Activated naive CD4-positive, alpha-beta T cell treated with anti-CD3 and anti-CD28 coated beads, Interleukin-2, amount 50 U/mL, for 72 hours (primary cell): ENCODE measurements at regions not wholly inside any gene's neighbourhood (a gene's known extent, or its start where the extent isn't known, plus 50 kb on each side); places are given as distances from the start of the nearest gene placed in this dataset.
"Not testable (repeated sequence)": the region's sequence is repeated elsewhere in the genome, so short reads cannot be mapped to it uniquely, and the experiment has no call there.

ENCODE experiments used
- ATAC-seq, 2 donors: fragments of 150-1000 bp; cut with Tn5 transposase; 2 replicates each; pipeline ENCODE4 v1.10.0; 2021; ENCODE audit warnings: mild to moderate bottlenecking in 2 of 2, moderate library complexity in 2 of 2
- DNase-seq, 2 donors: peaks; one replicate each; pipeline ENCODE4 v3.0.0; 2021 to 2022; ENCODE audit warnings: low spot score in 2 of 2
- H3K27ac Mint-ChIP-seq, 2 donors: one replicate each; pipeline ENCODE4 v1.8.0; 2022; ENCODE audit warnings: mild to moderate bottlenecking in 2 of 2, mixed read lengths in 2 of 2
- H3K36me3 Mint-ChIP-seq, 2 donors: one replicate each; pipeline ENCODE4 v1.8.0; 2022; ENCODE audit warnings: mixed read lengths in 2 of 2
- H3K9me3 Mint-ChIP-seq, 2 donors: one replicate each; pipeline ENCODE4 v1.8.0; 2022; ENCODE audit warnings: mixed read lengths in 2 of 2

DNA sequence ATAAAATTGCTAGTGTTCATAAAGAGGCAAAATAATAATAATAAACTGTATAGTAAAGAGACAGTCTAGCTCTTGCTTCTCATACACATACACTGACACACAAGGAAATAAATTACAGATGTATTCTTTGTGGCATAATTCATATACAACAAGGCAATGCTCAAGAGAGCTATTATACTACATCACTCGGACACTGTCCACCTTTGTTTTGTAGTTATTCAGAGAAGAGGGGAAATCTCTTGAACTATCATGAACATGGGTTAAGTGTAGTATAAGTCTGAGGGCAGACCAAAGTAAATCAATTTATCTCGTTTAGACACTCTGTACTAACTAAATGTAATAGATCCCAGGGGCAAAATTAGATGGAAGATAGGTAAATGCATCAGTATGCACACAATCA lies 72.7 kb upstream of the PHIP start:
- no peaks in the 10 kb centered on the region for H3K36me3 Mint-ChIP-seq
- no peak overlapping the region for H3K27ac Mint-ChIP-seq
- DNase-seq: no peak
- no peak for ATAC-seq
- H3K9me3 Mint-ChIP-seq: no peaks in the 10 kb centered on the region

DNA sequence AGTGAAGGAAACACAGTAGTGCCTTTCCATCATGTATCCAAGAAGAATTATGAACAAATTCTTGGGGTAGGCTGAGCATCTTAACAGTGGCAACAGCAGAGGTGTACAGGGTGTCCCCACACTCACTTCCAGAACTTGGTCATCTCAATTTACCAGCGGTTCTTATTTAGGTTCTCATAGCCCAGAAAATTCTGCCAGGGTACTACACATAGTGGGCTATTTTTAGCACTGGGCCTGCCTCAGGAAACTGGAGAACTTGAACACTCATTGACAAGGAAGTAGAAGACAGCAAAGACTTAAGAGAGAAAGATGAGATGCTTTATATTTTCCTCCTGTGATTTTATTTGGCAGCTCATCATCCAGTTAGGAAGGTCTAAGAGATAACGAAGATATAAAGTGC lies 71.8 kb upstream of the PHIP start:
- H3K9me3 Mint-ChIP-seq: no peaks in the 10 kb centered on the region
- no peak for ATAC-seq
- DNase-seq: no peak
- H3K36me3 Mint-ChIP-seq: no peaks in the 10 kb centered on the region
- no peak overlapping the region for H3K27ac Mint-ChIP-seq

DNA sequence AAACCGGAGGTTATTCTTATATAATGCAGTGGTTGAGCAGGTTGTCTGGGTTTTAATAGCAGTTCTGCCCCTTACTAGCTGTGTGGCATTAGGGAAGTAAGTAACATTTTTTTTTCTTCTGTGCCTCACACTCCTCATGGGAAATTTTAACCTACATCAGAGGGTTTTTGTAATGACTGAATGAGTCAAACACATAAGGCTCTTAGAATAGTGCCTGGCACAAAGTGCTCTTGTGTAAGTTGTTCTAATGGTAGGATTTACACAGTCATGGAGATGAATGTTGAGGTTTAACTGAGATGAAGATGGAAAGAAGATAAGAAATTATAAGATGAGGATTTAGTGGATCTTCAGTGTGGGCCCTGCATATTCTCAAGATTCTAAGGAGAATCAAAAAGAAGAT lies 68.4 kb upstream of the PHIP start:
- no peaks in the 10 kb centered on the region for H3K9me3 Mint-ChIP-seq
- DNase-seq (no peak), ATAC-seq (no peak)
- no peaks in the 10 kb centered on the region for H3K36me3 Mint-ChIP-seq
- H3K27ac Mint-ChIP-seq: no peak overlapping the region

DNA sequence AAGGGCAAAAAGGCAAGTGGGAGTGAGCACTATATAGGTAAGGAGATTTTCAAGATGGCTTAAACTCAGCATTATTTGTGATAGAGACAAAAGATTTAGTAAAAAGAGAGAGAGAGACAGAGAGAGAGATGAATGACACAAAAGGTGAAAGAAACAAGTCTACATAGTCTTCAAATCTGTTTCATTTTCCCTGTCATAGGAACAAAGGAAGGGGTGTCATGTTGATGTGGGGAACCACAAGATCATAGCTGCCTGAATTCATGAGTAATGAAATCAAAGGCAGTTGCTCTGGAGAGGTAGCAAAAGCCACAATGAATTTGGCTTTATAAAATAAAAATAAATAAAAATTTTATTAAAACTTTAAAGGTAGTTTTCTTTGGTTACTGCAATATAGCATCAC lies 67.2 kb upstream of the PHIP start:
- DNase-seq (no peak), ATAC-seq (peak in 1 of 2 donors; percentile 93)
- H3K9me3 Mint-ChIP-seq: no peaks in the 10 kb centered on the region
- no peak overlapping the region for H3K27ac Mint-ChIP-seq
- no peaks in the 10 kb centered on the region for H3K36me3 Mint-ChIP-seq

DNA sequence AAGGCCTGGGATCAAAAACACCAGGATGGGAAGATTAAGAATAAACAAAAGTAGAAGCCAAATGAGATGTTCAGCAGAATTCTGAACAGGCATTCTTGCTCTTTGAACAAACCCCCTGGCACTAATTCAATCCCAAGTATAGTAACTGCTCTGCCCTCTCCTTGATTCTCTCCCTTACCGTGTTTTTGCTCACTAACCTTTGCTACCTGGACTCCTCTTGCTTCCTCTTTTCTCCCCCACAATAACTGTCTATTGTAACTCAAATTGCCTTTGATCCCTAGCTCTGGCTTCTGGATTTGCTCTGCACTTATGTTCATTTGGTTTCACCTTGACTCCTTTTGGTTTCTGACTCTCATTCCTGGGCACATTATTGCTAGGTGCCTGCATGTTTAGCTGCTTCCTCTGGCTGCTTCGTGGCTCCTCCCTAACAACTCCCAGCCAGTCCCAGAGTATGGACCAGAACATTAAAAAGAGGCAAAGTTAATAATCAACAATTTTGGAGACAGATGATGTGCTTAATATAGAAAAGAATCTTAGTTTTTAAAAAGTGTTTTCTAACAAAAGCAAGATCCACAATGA lies 65.4 kb upstream of the PHIP start:
- ATAC-seq: peak in 1 of 2 donors; percentile 48

DNA sequence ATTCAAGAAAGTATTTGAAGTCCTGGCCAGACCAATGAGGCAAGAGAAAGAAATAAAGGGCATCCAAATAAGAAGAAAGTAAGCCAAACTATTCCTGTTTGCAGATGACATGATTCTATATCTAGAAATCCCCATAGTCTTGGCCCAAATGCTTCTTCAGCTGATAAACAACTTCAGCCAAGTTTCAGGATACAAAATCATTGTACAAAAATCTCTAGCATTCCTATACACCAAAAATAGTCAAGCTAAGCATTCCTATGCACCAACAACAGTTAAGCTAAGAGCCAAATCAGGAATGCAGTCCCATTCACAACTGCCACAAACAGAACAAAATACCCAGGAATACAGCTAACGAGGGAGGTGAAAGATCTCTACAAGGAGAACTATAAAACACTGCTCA lies 60.1 kb upstream of the PHIP start:
- H3K36me3 Mint-ChIP-seq: peaks cover 14 to 33% of the 10 kb centered on the region in 2 donors
- no peak for ATAC-seq

More for the DNA sequence above, 65.4 kb upstream of the PHIP start:
- DNase-seq: no peak
- Mint-ChIP-seq H3K9me3 (no peaks in the 10 kb centered on the region), H3K36me3 (no peaks in the 10 kb centered on the region), H3K27ac (no peak overlapping the region)

DNA sequence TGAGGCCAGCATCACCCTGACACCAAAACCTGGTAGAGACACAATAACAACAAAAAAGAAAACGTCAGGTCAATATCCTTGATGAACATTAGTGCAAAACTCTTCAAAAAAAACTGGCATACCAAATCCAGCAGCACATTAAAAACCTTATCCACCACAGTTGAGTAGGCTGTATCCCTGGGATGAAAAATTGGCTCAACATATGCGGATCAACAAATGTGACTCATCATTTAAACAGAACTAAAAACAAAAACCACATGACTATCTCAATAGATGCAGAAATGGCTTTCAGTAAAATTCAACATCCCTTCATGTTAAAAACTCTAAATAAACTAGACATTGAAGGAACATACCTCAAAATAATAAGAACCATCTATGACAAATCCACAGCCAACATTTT lies 59.6 kb upstream of the PHIP start:
- Mint-ChIP-seq H3K9me3 (peaks cover 8 to 23% of the 10 kb centered on the region in 2 donors), H3K27ac (no peak overlapping the region), H3K36me3 (peaks cover 14 to 33% of the 10 kb centered on the region in 2 donors)
- ATAC-seq: no peak
- DNase-seq: no peak

More for the DNA sequence above, 60.1 kb upstream of the PHIP start:
- Mint-ChIP-seq H3K27ac (no peak overlapping the region), H3K9me3 (peaks cover 8 to 23% of the 10 kb centered on the region in 2 donors)
- DNase-seq: no peak

DNA sequence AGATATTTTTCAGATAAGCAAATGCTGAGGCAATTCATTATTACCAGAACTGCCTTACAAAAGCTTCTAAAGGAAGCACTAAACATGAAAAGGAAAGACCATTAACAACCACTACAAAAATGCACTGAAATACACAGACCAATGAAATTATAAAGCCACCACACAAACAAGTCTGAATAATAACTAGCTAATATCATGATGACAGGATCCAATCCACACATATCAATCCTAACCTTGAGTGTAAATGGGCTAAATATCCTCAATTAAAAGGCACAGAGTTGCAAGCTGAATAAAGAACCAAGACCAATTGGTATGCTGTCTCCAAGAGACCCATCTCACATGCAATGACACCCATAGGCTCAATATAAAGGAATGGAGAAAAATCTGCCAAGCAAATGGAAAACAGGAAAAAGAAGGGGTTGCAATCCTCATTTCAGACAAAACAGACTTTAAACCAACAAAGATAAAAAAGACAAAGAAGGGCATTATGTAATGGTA lies 58.0 kb upstream of the PHIP start:
- Mint-ChIP-seq H3K36me3 (peaks cover 14 to 33% of the 10 kb centered on the region in 2 donors), H3K9me3 (peaks cover 8 to 28% of the 10 kb centered on the region in 2 donors), H3K27ac (no peak overlapping the region)
- no peak for ATAC-seq
- DNase-seq: no peak

DNA sequence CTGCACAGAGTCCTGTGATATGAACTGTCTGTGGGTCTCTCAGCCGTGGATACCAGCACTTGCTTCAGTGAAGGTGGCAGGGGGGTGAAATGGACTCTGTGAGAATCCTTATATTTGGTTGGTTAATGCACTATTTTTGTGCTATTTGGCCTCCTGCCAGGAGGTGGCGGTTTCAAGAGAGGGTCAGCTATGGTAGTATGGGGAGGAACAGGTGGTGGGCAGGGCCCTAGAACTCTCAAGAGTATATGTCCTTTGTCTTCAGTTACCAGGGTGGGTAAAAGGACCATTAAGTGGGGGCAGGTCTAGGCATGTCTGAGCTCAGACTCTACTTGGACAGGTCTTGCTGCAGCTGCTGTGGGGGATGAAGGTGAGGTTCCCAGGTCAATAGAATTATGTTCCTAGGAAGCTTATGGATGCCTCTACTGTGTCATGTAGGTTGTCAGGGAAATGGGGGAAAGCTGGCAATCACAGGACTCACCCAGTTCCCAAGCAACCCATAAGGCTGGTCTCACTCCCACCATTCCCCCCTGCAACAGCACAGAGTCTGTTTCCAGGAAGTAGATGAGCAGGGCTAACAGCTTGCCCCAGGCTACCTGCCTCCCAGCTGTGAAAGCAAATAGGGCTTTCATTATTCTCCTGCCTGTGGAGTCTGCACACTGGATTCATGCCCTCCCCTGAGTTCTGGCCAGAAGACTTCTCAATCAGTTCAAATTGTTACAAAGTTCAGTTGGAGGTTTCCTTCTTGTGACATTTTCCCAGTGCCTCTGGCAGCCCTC lies 56.8 kb upstream of the PHIP start:
- Mint-ChIP-seq H3K27ac (no peak overlapping the region), H3K9me3 (peaks cover 8 to 28% of the 10 kb centered on the region in 2 donors), H3K36me3 (peaks cover 14 to 33% of the 10 kb centered on the region in 2 donors)
- ATAC-seq: no peak
- DNase-seq: no peak

DNA sequence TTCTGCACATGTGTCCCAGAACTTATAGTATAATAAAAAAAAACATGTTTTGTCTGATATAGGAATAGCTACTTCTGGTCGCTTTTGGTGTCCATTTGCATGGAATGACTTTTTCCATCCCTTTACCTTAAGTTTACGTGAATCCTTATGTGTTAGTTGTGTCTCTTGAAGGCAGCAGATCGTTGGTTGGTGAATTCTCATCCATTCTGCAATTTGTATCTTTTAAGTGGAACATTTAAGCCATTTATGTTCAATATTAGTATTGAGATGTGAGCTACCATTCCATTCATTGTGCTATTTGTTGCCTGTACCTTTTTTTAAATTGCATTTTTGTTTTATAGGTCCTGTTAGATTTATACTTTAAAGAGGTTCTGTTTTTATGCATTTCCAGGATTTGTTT lies 55.1 kb upstream of the PHIP start:
- ATAC-seq (no peak), DNase-seq (no peak)
- Mint-ChIP-seq H3K27ac (no peak overlapping the region), H3K36me3 (peaks cover 14 to 33% of the 10 kb centered on the region in 2 donors), H3K9me3 (peaks cover 8 to 28% of the 10 kb centered on the region in 2 donors)

DNA sequence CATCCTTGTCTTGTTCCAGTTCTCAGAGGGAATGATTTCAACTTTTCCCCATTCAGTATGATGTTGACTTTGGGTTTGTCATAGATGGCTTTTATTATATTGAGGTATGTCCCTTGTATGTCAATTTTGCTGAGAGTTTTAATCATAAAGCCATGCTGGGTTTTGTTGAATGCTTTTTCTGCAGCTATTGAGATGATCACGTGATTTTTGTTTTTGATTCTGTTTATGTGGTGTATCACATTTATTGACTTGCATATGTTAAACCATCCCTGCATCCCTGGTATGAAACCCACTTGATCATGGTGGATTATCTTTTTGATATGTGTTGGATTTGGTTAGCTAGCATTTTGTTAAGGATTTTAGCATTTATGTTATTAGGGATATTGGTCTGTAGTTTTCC lies 53.2 kb upstream of the PHIP start:
- Mint-ChIP-seq H3K9me3 (peaks cover 8 to 22% of the 10 kb centered on the region in 2 donors), H3K36me3 (peaks cover 7 to 20% of the 10 kb centered on the region in 2 donors)
- not testable (repeated sequence) for DNase-seq, ATAC-seq, H3K27ac Mint-ChIP-seq
